Glomerular visceral epithelial cell (primary cell): ENCODE measurements at regions not wholly inside any gene's neighbourhood (a gene's known extent, or its start where the extent isn't known, plus 50 kb on each side); places are given as distances from the start of the nearest gene placed in this dataset.
"Not testable (repeated sequence)": the region's sequence is repeated elsewhere in the genome, so short reads cannot be mapped to it uniquely, and the experiment has no call there.

ENCODE experiments used
- DNase-seq: peaks from one replicate; pipeline ENCODE4 v3.0.0-alpha.2; 2016; ENCODE audit errors: extremely low spot score

DNA sequence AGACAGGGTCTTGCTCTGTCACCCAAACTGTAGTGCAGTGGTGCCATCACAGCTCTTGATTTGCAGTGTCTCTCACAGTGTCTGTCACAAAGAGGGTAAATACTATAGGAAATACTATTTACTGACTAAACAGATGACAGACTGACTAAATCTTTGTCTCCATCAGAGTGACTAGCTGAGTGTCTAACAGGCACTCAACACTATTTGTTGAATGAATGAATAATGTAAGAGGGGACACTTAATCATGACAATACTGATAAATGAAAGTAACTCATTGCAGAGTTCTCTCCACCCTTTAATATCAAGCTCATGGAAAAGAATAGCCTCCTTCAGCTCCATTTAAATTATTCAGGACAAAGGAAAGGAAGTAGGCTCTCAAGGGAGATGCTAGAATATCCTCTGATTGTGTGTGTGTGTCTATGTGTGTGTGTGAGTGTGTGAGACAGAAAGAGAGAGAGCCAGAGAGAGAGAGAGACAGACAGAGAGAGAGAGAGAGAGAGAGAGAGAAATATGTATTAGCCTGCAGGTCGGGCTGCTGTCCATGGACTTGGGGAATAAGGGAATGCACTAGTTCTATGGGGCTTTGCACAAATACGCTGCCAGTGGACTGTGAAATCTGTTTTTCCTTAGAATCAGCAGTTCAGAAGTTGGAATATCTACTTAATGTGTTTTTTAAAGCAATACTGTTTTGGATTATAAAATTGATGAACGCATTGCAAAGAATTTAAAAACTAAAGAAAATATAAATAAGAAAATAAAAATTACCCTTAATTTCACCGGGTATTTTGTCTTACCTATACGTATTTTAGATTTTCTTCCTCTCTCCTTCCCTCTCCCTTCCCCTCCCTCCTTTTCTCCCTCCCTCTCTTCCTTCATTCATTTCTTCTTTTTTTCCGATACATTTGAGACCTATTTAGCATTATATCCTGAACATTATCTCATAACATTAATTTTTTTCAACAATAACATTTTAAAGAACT lies 132.9 kb upstream of the LRIG1 start:
- no peak for DNase-seq

DNA sequence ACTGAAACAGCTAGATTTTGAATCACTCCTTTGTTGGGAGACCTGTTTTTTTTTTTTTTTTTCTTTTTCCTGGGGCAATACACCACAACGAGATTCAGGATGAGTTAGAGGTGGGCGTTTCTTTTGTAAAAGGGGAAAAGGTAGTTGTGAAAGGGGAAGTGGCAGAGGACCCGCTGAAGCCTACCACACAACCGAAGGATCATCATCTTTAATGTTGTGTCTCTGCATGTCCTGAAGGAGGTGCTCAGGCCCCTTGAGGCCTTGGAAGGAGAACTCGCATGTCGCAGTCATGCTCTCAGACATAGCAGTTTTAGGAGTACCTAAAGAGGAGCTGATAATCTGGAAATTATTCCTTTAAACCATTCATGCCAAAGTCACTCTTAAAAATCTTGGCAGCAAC lies 137.9 kb upstream of the LRIG1 start:
- no peak for DNase-seq

GRCh38 chr3:66639809-66640356 lies 139.1 kb upstream of the LRIG1 start:
- no peak for DNase-seq

- DNase-seq = no peak
Observed at GRCh38 chr3:66642019-66642418, 141.2 kb upstream of the LRIG1 start.

GRCh38 chr3:66642484-66642883 lies 141.7 kb upstream of the LRIG1 start:
- DNase-seq = no peak

DNA sequence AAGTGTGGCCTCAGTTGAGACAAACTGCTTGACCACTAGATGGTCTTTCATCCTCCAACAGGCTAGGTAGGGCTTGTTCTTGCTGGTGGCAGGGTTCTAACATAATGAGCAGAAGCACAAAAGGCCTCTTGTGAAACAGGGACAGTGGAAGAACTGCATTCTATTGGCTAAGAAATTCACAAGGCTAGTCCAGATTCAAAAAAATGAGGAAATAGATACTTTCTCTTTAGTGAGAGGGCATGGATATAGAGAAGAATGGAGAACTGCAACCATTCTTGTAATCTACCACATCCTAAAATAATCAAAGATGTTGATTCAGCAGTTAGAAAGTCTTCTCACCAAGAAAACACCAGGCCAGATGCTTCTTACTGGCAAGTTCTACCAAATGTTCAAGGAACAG lies 143.7 kb upstream of the LRIG1 start:
- no peak for DNase-seq

DNA sequence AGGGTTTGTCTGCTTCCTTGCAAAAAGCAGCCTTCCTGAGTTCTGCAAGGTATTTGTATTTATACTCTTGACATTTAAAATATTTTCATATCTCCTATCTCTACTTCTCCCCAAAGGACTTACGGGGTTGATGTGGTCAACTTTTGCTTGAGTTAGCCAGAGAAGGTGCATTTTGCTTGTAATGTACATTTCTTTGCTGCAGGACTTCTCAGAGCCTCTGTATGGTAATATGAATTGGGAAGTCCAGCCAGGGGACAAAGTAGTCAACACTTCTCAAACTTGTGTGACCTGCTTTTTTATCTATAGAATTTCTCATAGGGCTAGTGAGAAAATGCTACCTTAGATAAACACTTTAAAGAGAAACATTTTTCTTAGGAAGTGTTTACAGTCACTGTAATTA lies 148.2 kb upstream of the LRIG1 start:
- no peak for DNase-seq

GRCh38 chr3:66651520-66651919 lies 150.7 kb upstream of the LRIG1 start:
- not testable (repeated sequence) for DNase-seq

DNA sequence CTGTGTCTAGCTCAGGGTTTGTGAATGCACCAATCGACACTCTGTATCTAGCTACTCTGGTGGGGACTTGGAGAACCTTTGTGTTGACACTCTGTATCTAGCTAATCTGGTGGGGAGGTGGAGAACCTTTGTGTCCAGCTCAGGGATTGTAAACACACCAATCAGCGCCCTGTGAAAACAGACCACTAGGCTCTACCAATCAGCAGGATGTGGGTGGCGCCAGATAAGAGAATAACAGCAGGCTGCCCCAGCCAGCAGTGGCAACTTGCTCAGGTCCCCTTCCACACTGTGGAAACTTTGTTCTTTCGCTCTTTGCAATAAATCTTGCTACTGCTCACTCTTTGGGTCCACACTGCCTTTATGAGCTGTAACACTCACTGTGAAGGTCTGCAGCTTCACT lies 151.3 kb upstream of the LRIG1 start:
- not testable (repeated sequence) for DNase-seq

GRCh38 chr3:66655044-66655443 lies 154.2 kb upstream of the LRIG1 start:
- no peak for DNase-seq

- DNase-seq = no peak
Observed at GRCh38 chr3:66655671-66656070, 154.8 kb upstream of the LRIG1 start.

- DNase-seq = no peak
Observed at GRCh38 chr3:66656609-66657008, 155.8 kb upstream of the LRIG1 start.

GRCh38 chr3:66659056-66659455 lies 158.2 kb upstream of the LRIG1 start:
- no peak for DNase-seq

GRCh38 chr3:66661628-66662027 lies 160.8 kb upstream of the LRIG1 start:
- no peak for DNase-seq

DNA sequence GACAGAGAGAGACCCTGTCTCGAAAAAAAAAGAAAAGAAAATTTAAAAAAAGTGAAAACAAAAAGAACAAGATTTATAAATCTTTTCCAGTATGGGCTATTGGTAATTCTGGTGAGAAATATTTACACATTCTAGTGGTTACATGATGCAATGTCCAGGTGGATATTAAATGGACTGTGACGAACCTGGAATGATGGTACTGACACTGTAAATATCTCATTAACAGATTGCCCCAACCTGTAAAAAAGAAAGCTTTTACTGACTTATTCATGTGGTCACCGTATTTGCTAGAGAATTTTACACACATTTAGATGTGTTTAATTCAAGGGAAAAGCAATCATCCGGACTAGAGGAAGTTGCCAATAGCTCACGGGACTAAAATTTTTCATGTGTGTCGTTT lies 162.1 kb upstream of the LRIG1 start:
- DNase-seq = no peak

DNA sequence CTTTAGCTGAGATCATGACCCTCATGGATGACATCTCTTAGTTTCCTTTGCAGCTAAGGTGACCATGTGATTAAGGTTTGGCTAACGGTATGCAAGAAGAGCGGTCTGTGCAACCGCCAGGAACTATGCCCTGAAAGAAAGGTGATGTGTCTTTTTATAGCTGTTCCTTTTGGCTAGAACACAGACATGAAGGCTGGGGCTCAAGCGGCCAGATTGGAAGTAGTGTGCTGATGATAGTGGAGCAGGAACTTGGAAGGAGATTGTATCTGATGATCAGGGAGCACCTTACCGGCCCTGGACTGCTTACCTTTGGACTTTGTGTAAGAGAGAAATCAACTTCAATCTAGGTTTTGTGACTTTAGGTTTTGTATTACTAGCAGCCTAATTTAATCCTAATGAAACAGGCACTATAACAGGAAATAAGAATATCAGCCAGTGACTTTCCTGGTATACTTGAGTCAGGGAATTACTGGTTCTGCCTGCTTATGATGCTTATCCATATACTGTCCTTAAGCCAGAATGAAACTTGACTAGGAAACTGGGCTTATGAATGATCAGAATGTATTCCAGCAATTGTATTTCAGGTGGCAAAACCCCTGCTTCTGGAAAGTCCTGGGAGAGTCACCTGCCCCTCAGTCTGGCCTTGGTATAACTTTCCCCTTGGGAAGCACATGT lies 164.3 kb upstream of the LRIG1 start:
- no peak for DNase-seq

GRCh38 chr3:66666362-66666761 lies 165.5 kb upstream of the LRIG1 start:
- DNase-seq = no peak

- DNase-seq = no peak
Observed at GRCh38 chr3:66667263-66667662, 166.4 kb upstream of the LRIG1 start.

DNA sequence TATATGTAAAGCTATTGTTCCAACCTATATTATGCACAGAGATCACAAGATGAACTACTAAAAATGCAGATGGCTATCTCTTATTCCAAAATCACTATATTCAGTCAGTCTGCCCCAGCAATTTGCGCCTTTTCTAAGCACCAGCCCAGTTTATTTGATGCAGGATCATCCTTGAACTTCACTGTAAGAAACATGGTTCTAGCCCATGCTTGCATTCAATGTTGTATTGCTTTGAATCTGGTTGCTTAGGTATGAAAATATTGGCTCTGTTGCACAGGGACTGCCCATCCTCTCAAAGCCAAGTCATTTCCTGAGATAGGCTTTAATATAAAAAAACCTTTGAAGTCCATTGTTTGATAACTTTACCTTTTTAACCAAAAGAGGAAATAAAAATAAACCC lies 170.5 kb upstream of the LRIG1 start:
- no peak for DNase-seq

- no peak for DNase-seq
Observed at GRCh38 chr3:66672830-66673229, 172.0 kb upstream of the LRIG1 start.

DNA sequence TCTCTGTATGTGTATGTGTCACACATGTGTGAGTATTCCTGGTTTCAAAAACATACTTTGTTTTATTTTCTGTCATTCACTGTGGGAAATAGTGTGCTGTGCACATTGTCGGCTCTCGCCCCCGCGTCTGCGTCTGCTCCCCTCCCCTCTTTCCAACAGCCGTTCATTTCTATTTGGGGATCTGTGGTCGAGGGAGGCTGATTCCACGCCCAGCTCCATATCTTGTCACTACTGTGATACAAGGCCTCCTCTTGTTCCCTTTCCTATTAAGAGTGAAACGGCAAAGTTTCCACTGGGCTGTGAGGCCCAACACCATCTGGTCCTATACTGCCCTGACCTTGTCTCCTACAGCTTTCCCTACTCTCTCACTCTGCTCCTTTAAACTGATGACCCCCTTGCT lies 172.5 kb upstream of the LRIG1 start:
- no peak for DNase-seq

DNA sequence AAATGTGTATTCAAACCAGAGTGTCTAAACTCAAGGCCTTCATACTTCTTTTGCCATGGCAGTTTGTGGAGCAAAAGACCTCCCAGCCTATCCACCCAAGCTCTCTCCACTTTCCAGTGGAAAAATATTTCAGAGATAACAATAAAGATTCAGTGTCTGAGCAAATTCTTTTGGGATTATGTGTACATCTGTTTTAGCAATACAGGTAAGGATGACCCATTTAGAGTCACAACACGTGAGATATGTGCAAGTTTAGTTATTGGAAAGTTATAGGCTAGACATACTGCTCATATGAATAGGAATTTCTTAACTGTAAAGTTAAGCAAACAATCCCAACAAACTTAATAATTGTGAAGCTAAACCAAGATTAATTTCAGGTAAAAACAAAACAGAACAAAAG lies 174.5 kb upstream of the LRIG1 start:
- no peak for DNase-seq
